Endothelial cell of umbilical vein (primary cell): ENCODE measurements at regions not wholly inside any gene's neighbourhood (a gene's known extent, or its start where the extent isn't known, plus 50 kb on each side); places are given as distances from the start of the nearest gene placed in this dataset.

Experiments used
- BruUV-seq: library from RNA; stranded (reverse); fragments of 400-500 nt; replicated peaks from 2 replicates; lab custom pipeline; 2021; lab: Mats Ljungman, UMichigan
- CTCF ChIA-PET: fragments of 300-600, 350-600 bp; sonication (Branson Sonifier 250); formaldehyde crosslinking; loops from one replicate; lab custom pipeline; 2021; ENCODE audit warnings: antibody characterized with exemption, inconsistent platforms; lab: Charles Lee
- POLR2A ChIA-PET: fragments of 300-600, 350-600 bp; sonication (Branson Sonifier 250); formaldehyde crosslinking; loops from one replicate; lab custom pipeline; 2021; ENCODE audit warnings: antibody characterized with exemption, inconsistent platforms; lab: Charles Lee
- DNase-seq: peaks from one replicate; pipeline ENCODE4 v3.0.0-alpha.2; 2011; ENCODE audit warnings: low read depth, low spot score
- FAIRE-seq: peaks from 2 replicates; lab custom pipeline; 2011; peaks lifted over from hg19 to GRCh38; lab: Jason Lieb, UNC
- H2AFZ ChIP-seq: 2 replicates; pipeline ENCODE4 v1.6.0; 2012; ENCODE audit warnings: low read depth, low read length, control low read depth, inconsistent platforms
- H3K27ac ChIP-seq: 2 replicates; pipeline ENCODE4 v1.5.1; 2011; ENCODE audit warnings: low read depth, mild to moderate bottlenecking, control low read depth, low read length, moderate library complexity; ENCODE audit not compliant: insufficient read depth
- H3K27me3 ChIP-seq, 2 experiments: 2 replicates each; pipeline versions ENCODE4 v1.6.0 to v1.6.1; 2011; ENCODE audit warnings: low read length in 2 of 2, mixed read lengths in 1 of 2; ENCODE audit not compliant: control insufficient read depth in 2 of 2, insufficient read depth in 2 of 2
- H3K36me3 ChIP-seq, 2 experiments: 2 replicates in 1 of 2; 3 replicates in 1 of 2; pipeline ENCODE4 v1.5.1; 2011; ENCODE audit warnings: low read length in 2 of 2, mild to moderate bottlenecking in 1 of 2, moderate library complexity in 1 of 2; ENCODE audit not compliant: control insufficient read depth in 2 of 2, insufficient read depth in 2 of 2; ENCODE audit errors: extremely low read depth in 1 of 2
- H3K4me1 ChIP-seq: 3 replicates; pipeline ENCODE4 v1.5.1; 2011; ENCODE audit warnings: mild to moderate bottlenecking, low read length; ENCODE audit not compliant: control insufficient read depth, insufficient read depth; ENCODE audit errors: extremely low read depth
- H3K4me2 ChIP-seq: 2 replicates; pipeline ENCODE4 v1.6.1; 2011; ENCODE audit warnings: low read length, control low read depth, mixed read lengths; ENCODE audit not compliant: insufficient read depth
- H3K4me3 ChIP-seq, 3 experiments: fragments of 200-600 bp in 1 of 3; sonication (generic), shearing (Covaris generic) in 1 of 3; replicated peaks in 1 of 3; 2 replicates each; pipeline ENCODE4 v1.5.1; 2011 to 2016; ENCODE audit warnings: control low read depth in 3 of 3, low read length in 3 of 3, mild to moderate bottlenecking in 2 of 3, inconsistent platforms in 1 of 3, low read depth in 1 of 3, moderate library complexity in 1 of 3; ENCODE audit not compliant: insufficient read depth in 1 of 3
- H3K79me2 ChIP-seq: 2 replicates; pipeline ENCODE4 v1.6.0; 2012; ENCODE audit warnings: low read length, inconsistent platforms; ENCODE audit not compliant: control insufficient read depth, insufficient read depth
- H3K9ac ChIP-seq: replicated peaks from 2 replicates; pipeline ENCODE3; 2011; ENCODE audit warnings: low read length, control low read depth; ENCODE audit not compliant: insufficient read depth; ENCODE audit errors: extremely low read depth
- H3K9me1 ChIP-seq: replicated peaks from 3 replicates; pipeline ENCODE4 v1.6.0; 2011; ENCODE audit warnings: mild to moderate bottlenecking, low read length; ENCODE audit not compliant: control insufficient read depth, insufficient read depth; ENCODE audit errors: extremely low read depth
- H3K9me3 ChIP-seq: replicated peaks from 2 replicates; pipeline ENCODE4 v1.5.1; 2012; ENCODE audit warnings: low read length, inconsistent platforms; ENCODE audit not compliant: control insufficient read depth, insufficient read depth
- H4K20me1 ChIP-seq: replicated peaks from 2 replicates; pipeline ENCODE3; 2011; ENCODE audit warnings: mild to moderate bottlenecking, low read length; ENCODE audit not compliant: control insufficient read depth, insufficient read depth; ENCODE audit errors: extremely low read depth
- CTCF ChIP-seq, 2 donors: IDR thresholded peaks; 1 replicate in 1 of 2; 2 replicates in 1 of 2; pipeline ENCODE4 v1.5.1; 2011; ENCODE audit warnings: low read length in 2 of 2, mild to moderate bottlenecking in 2 of 2, moderate library complexity in 2 of 2, control low read depth in 1 of 2, inconsistent platforms in 1 of 2, low read depth in 1 of 2; ENCODE audit not compliant: insufficient read depth in 1 of 2; ENCODE audit errors: extremely low read depth in 1 of 2
- EZH2 ChIP-seq: IDR thresholded peaks from 2 replicates; pipeline ENCODE4 v1.6.1; 2012; ENCODE audit warnings: borderline replicate concordance, low read depth, mild to moderate bottlenecking, moderate library complexity, low read length, inconsistent platforms; ENCODE audit not compliant: severe bottlenecking
- FOS ChIP-seq: IDR thresholded peaks from 2 replicates; pipeline ENCODE4 v1.6.1; 2011; ENCODE audit warnings: mild to moderate bottlenecking, low read length, moderate library complexity, borderline replicate concordance; ENCODE audit not compliant: insufficient read depth
- GATA2 ChIP-seq: IDR thresholded peaks from 2 replicates; pipeline ENCODE4 v1.7.0; 2011; ENCODE audit warnings: low read depth, mild to moderate bottlenecking, moderate library complexity, mixed read lengths, low read length; ENCODE audit not compliant: insufficient read length, insufficient read depth
- JUN ChIP-seq: IDR thresholded peaks from 2 replicates; pipeline ENCODE4 v1.6.1; 2011; ENCODE audit warnings: borderline replicate concordance, low read depth; ENCODE audit not compliant: insufficient read length, insufficient read depth
- MAX ChIP-seq: IDR thresholded peaks from 2 replicates; pipeline ENCODE4 v1.6.1; 2011; ENCODE audit not compliant: insufficient read depth, insufficient read length
- MYC ChIP-seq: IDR thresholded peaks from one replicate; pipeline ENCODE4 v1.6.1; 2011; ENCODE audit warnings: mild to moderate bottlenecking, low read depth, low read length
- POLR2A ChIP-seq: IDR thresholded peaks from 2 replicates; pipeline ENCODE4 v1.6.1; 2012; ENCODE audit warnings: low read depth, mild to moderate bottlenecking, control low read depth, low read length
- POLR2AphosphoS5 ChIP-seq: IDR thresholded peaks from 2 replicates; pipeline ENCODE4 v1.6.1; 2012; ENCODE audit warnings: low read depth, mild to moderate bottlenecking, control low read depth, low read length, moderate library complexity; ENCODE audit not compliant: insufficient read depth
- dilution Hi-C: fragments of 300-500 bp; cut with MboI; formaldehyde crosslinking; loops from one replicate; pipeline ENCODE4 v1.15.0; 2019; ENCODE audit warnings: low sequenced_read_pairs; ENCODE audit not compliant: extremely low pct_ligation_motif_present
- intact Hi-C: fragments of 100-400 bp; cut with micrococcal nuclease; formaldehyde crosslinking; loops from one replicate; pipeline ENCODE4 v1.10.0; 2022

- BruUV-seq = no TSS peak
- Histone ChIP-seq H3K27me3 (no peaks in the 10 kb centered on the region), H3K4me3 (no peak overlapping the region), H3K9me3 (no peaks in the 10 kb centered on the region), H3K36me3 (no peaks in the 10 kb centered on the region), H3K4me1 (no peaks in the 10 kb centered on the region), H3K4me2 (no peak overlapping the region), H3K9me1 (no peaks in the 10 kb centered on the region), H2AFZ (no peak overlapping the region), H3K27ac (no peak overlapping the region), H3K9ac (no peak overlapping the region), H3K79me2 (no peaks in the 10 kb centered on the region), H4K20me1 (no peaks in the 10 kb centered on the region)
- DNase-seq (no peak), FAIRE-seq (no peak)
- intact Hi-C loops = loop anchor here (2.0 kb wide), 1 partner anchor 285 kb away; no protein-coding TSS in a partner anchor
- dilution Hi-C loops = no loop called here
- CTCF ChIA-PET = interaction anchor here (0.7 kb wide), 1 partner anchor 286 kb away, joined by 3 read pairs; no protein-coding TSS in a partner anchor
- no peak for TF ChIP-seq JUN
- TF ChIP-seq FOS = no peak
- TF ChIP-seq CTCF (IDR thresholded peaks at IDR 0.05; ENCODE audit: extremely low read depth in 1 of 2, insufficient read depth in 1 of 2, low read depth in 1 of 2, low read length in 2 of 2) = no peak
- TF ChIP-seq GATA2 = no peak
- no peak for TF ChIP-seq POLR2A
- TF ChIP-seq MYC = no peak
- no peak for TF ChIP-seq EZH2
- no peak for TF ChIP-seq MAX
- TF ChIP-seq POLR2AphosphoS5 = no peak
- POLR2A ChIA-PET = no interaction called here
Measured at GRCh38 chr9:26612211-26612610, 280.4 kb downstream of the CAAP1 start.
